OCI-LY1 (cell line): ENCODE measurements at regions not wholly inside any gene's neighbourhood (a gene's known extent, or its start where the extent isn't known, plus 50 kb on each side); places are given as distances from the start of the nearest gene placed in this dataset.

ENCODE experiments used
- H2AFZ ChIP-seq: fragments of 200-600 bp; sonication (generic), shearing (Covaris generic); 2 replicates; pipeline ENCODE4 v1.6.0; 2014; ENCODE audit warnings: antibody characterized with exemption, mild to moderate bottlenecking, low read length
- H3F3A ChIP-seq: fragments of 200-600 bp; sonication (generic), shearing (Covaris generic); 2 replicates; pipeline ENCODE4 v1.6.0; 2014; ENCODE audit warnings: mild to moderate bottlenecking, antibody characterized with exemption, low read length, moderate library complexity; ENCODE audit not compliant: insufficient read depth
- H3K27ac ChIP-seq: fragments of 200-600 bp; sonication (generic); 2 replicates; pipeline ENCODE4 v1.5.1; 2014; ENCODE audit warnings: low read length, mixed run types, mild to moderate bottlenecking, low read depth; ENCODE audit not compliant: poor library complexity, severe bottlenecking
- H3K27me3 ChIP-seq: fragments of 200-600 bp; sonication (generic); 2 replicates; pipeline ENCODE4 v1.6.0; 2014; ENCODE audit warnings: antibody characterized with exemption, mild to moderate bottlenecking, low read length, moderate library complexity; ENCODE audit not compliant: insufficient read depth
- H3K36me3 ChIP-seq: fragments of 200-600 bp; sonication (generic); 2 replicates; pipeline ENCODE4 v1.6.1; 2014; ENCODE audit warnings: mild to moderate bottlenecking, antibody characterized with exemption, low read length, moderate library complexity, mixed read lengths; ENCODE audit not compliant: insufficient read depth
- H3K4me1 ChIP-seq: fragments of 200-600 bp; sonication (generic); 2 replicates; pipeline ENCODE4 v1.5.1; 2014; ENCODE audit warnings: mild to moderate bottlenecking, low read length, moderate library complexity; ENCODE audit not compliant: insufficient read depth, severe bottlenecking
- H3K4me2 ChIP-seq: fragments of 200-600 bp; sonication (generic), shearing (Covaris generic); 2 replicates; pipeline ENCODE4 v1.6.1; 2014; ENCODE audit warnings: low read length
- H3K4me3 ChIP-seq: fragments of 200-600 bp; sonication (generic); 2 replicates; pipeline ENCODE4 v1.5.1; 2014; ENCODE audit warnings: low read length, low read depth, mild to moderate bottlenecking, mixed read lengths; ENCODE audit not compliant: poor library complexity, severe bottlenecking
- H3K79me2 ChIP-seq: fragments of 200-600 bp; shearing (Covaris generic); 2 replicates; pipeline ENCODE4 v1.6.1; 2016; ENCODE audit warnings: mixed run types, low read length, mixed read lengths; ENCODE audit not compliant: insufficient read depth
- H3K9ac ChIP-seq: fragments of 200-600 bp; sonication (generic), shearing (Covaris generic); 2 replicates; pipeline ENCODE4 v1.6.1; 2014; ENCODE audit warnings: mild to moderate bottlenecking, low read length, mixed read lengths
- H3K9me2 ChIP-seq: fragments of 200-600 bp; sonication (generic), shearing (Covaris generic); 2 replicates; pipeline ENCODE4 v1.6.1; 2014; ENCODE audit warnings: low read depth, mild to moderate bottlenecking, low read length, mixed read lengths
- H3K9me3 ChIP-seq: fragments of 200-600 bp; shearing (Covaris generic); 2 replicates; pipeline ENCODE4 v1.6.1; 2014; ENCODE audit warnings: low read length, mixed read lengths
- H4K20me1 ChIP-seq: fragments of 200-600 bp; sonication (generic), shearing (Covaris generic); 2 replicates; pipeline ENCODE4 v1.6.0; 2016; ENCODE audit warnings: mild to moderate bottlenecking, low read length; ENCODE audit not compliant: insufficient read depth
- CTCF ChIP-seq: fragments of 200-600 bp; sonication (generic), shearing (Covaris generic); IDR thresholded peaks from 2 replicates; pipeline ENCODE4 v1.5.1; 2017; ENCODE audit warnings: mild to moderate bottlenecking, antibody characterized with exemption, low read length, moderate library complexity, mixed read lengths
- EZH2 ChIP-seq: fragments of 200-600 bp; sonication (generic), shearing (Covaris generic); IDR thresholded peaks from 2 replicates; pipeline ENCODE4 v1.8.0; 2017; ENCODE audit warnings: borderline replicate concordance, mixed run types, mild to moderate bottlenecking, antibody characterized with exemption, low read length, moderate library complexity, mixed read lengths

- Histone ChIP-seq H3K36me3 (no peaks in the 10 kb centered on the region), H3K79me2 (no peaks in the 10 kb centered on the region), H3K4me3 (no peak overlapping the region), H3K27ac (no peak overlapping the region), H3K9me2 (no peaks in the 10 kb centered on the region), H2AFZ (no peak overlapping the region), H3K4me2 (no peak overlapping the region), H3K4me1 (no peaks in the 10 kb centered on the region), H3F3A (no peaks in the 10 kb centered on the region), H3K27me3 (no peaks in the 10 kb centered on the region), H4K20me1 (no peaks in the 10 kb centered on the region), H3K9me3 (no peaks in the 10 kb centered on the region), H3K9ac (no peak overlapping the region)
- TF ChIP-seq CTCF (no peak), EZH2 (no peak)
Observed at GRCh38 chr5:75948438-75948837, 134.7 kb upstream of the SV2C start.

GRCh38 chr5:75940418-75940817, 142.8 kb upstream of the SV2C start:
- H3K27ac ChIP-seq, result no peak overlapping the region
- no peak overlapping the region for H3K4me2 ChIP-seq
- H2AFZ ChIP-seq, result no peak overlapping the region
- no peaks in the 10 kb centered on the region for H3K36me3 ChIP-seq
- no peaks in the 10 kb centered on the region for H3F3A ChIP-seq
- H3K9me2 ChIP-seq, result no peaks in the 10 kb centered on the region
- no peaks in the 10 kb centered on the region for H3K79me2 ChIP-seq
- no peak overlapping the region for H3K9ac ChIP-seq
- H3K4me3 ChIP-seq, result no peak overlapping the region
- no peaks in the 10 kb centered on the region for H3K9me3 ChIP-seq
- no peak for TF ChIP-seq EZH2
- TF ChIP-seq CTCF, result no peak
- H3K27me3 ChIP-seq, result no peaks in the 10 kb centered on the region
- no peaks in the 10 kb centered on the region for H4K20me1 ChIP-seq
- no peaks in the 10 kb centered on the region for H3K4me1 ChIP-seq

GRCh38 chr5:75935572-75935971, 147.6 kb upstream of the SV2C start:
- Histone ChIP-seq H3K9me3 (no peaks in the 10 kb centered on the region), H3K4me1 (no peaks in the 10 kb centered on the region), H3K4me3 (no peak overlapping the region), H3K36me3 (no peaks in the 10 kb centered on the region), H3K9ac (no peak overlapping the region), H2AFZ (no peak overlapping the region), H3K27ac (no peak overlapping the region), H3K27me3 (no peaks in the 10 kb centered on the region), H3K9me2 (no peaks in the 10 kb centered on the region), H4K20me1 (no peaks in the 10 kb centered on the region), H3F3A (no peaks in the 10 kb centered on the region), H3K4me2 (no peak overlapping the region), H3K79me2 (no peaks in the 10 kb centered on the region)
- TF ChIP-seq CTCF (no peak), EZH2 (no peak)
